Mesothelial cell of epicardium (in vitro differentiated cells): ENCODE measurements at regions not wholly inside any gene's neighbourhood (a gene's known extent, or its start where the extent isn't known, plus 50 kb on each side); places are given as distances from the start of the nearest gene placed in this dataset.

Experiments
- DNase-seq, 2 experiments: peaks; one replicate each; pipeline ENCODE4 v3.0.0; 2021; ENCODE audit warnings: low spot score in 2 of 2; ENCODE audit not compliant: unreplicated experiment in 2 of 2
- H3K27ac Mint-ChIP-seq: 2 replicates; pipeline ENCODE4 v1.8.0; 2021; ENCODE audit warnings: mixed read lengths
- H3K27me3 Mint-ChIP-seq: 2 replicates; pipeline ENCODE4 v1.8.0; 2021; ENCODE audit warnings: low read depth, mixed read lengths
- H3K36me3 Mint-ChIP-seq: 2 replicates; pipeline ENCODE4 v1.8.0; 2021; ENCODE audit warnings: mixed read lengths
- H3K4me1 Mint-ChIP-seq: 2 replicates; pipeline ENCODE4 v1.8.0; 2021; ENCODE audit warnings: mixed read lengths
- H3K4me3 Mint-ChIP-seq: 2 replicates; pipeline ENCODE4 v1.8.0; 2021; ENCODE audit warnings: mild to moderate bottlenecking, moderate library complexity, mixed read lengths
- H3K9me3 Mint-ChIP-seq: 2 replicates; pipeline ENCODE4 v1.8.0; 2021; ENCODE audit warnings: mixed read lengths
- CTCF ChIP-seq: fragments of 200-600 bp; sonication (generic); IDR thresholded peaks from one replicate; pipeline ENCODE4 v1.5.0; 2021; ENCODE audit warnings: antibody characterized with exemption; ENCODE audit not compliant: unreplicated experiment

GRCh38 chr6:66664112-66664511 is 957.1 kb upstream of the EYS start:
- H3K27ac Mint-ChIP-seq = no peak overlapping the region
- H3K36me3 Mint-ChIP-seq = no peaks in the 10 kb centered on the region
- no peak overlapping the region for H3K4me3 Mint-ChIP-seq
- no peak for TF ChIP-seq CTCF
- DNase-seq = no peak
- no peaks in the 10 kb centered on the region for H3K9me3 Mint-ChIP-seq
- H3K4me1 Mint-ChIP-seq = peaks cover 4% of the 10 kb centered on the region
- H3K27me3 Mint-ChIP-seq = no peaks in the 10 kb centered on the region

GRCh38 chr6:66662721-66663507 is 955.9 kb upstream of the EYS start:
- no peak overlapping the region for H3K27ac Mint-ChIP-seq
- H3K4me3 Mint-ChIP-seq = no peak overlapping the region
- TF ChIP-seq CTCF = no peak
- no peaks in the 10 kb centered on the region for H3K27me3 Mint-ChIP-seq
- no peaks in the 10 kb centered on the region for H3K36me3 Mint-ChIP-seq
- H3K4me1 Mint-ChIP-seq = peaks cover 4% of the 10 kb centered on the region
- no peak for DNase-seq
- no peaks in the 10 kb centered on the region for H3K9me3 Mint-ChIP-seq

DNA sequence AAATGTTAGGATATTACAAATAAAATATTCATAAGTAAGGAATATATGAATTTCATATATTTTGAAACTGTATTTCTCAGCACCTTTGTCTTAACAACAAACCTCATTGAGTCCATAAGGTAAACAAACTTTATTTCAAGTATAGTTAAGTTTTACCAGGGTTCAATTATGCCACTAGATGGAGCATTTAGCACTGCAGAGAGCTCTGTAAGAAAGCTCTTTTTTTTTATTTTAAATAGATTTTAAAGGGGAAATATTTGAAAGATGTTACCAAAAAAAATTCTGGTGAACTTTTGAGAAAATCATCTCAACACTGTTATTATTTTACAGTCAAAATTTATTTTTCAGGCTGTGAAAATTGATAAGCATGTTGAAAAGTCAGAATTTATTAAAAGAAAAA is 955.2 kb upstream of the EYS start:
- Mint-ChIP-seq H3K4me1 (peaks cover 4% of the 10 kb centered on the region), H3K4me3 (no peak overlapping the region), H3K27me3 (no peaks in the 10 kb centered on the region), H3K27ac (no peak overlapping the region), H3K9me3 (no peaks in the 10 kb centered on the region), H3K36me3 (no peaks in the 10 kb centered on the region)
- TF ChIP-seq CTCF = no peak
- DNase-seq = no peak

DNA sequence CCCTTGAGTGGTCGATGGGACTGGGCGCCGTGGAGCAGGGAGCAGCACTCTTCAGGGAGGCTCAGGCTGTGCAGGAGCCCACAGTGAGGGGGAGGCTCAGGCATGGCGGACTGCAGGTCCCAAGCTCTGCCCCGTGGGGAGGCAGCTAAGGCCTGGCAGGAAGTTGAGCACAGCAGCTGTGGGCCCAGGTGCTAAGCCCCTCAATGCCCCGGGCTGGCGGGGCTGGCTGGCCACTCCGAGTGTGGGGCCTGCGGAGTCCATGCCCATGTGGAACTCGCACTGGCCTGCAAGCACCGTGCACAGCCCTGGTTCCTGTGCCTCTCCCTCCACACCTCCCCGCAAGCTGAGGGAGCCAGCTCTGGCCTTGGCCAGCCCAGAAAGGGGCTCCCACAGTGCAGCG is 948.4 kb upstream of the EYS start:
- Mint-ChIP-seq H3K27ac (no peak overlapping the region), H3K36me3 (no peaks in the 10 kb centered on the region), H3K4me1 (no peaks in the 10 kb centered on the region), H3K4me3 (no peak overlapping the region), H3K27me3 (peaks cover 3% of the 10 kb centered on the region), H3K9me3 (peaks cover 29% of the 10 kb centered on the region)
- DNase-seq = no peak
- TF ChIP-seq CTCF = no peak

DNA sequence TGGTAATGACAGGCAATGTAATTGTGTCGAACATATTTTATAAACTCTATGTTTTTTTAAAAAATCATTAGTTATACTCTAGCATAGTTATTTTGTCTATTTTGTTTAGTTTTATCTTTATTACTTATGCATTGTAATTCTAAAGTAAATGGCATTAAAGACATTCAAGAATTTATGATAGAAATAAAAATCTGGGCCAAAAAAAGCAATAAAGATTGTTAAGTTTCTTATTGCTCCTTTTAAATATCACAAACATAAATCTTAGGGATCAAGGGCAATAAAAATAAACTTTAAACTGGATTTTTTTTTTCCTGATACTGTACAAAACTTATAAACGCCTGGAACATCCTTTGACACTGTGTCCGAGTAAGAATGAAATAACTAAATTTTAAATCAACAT is 931.5 kb upstream of the EYS start:
- H3K27ac Mint-ChIP-seq = no peak overlapping the region
- no peaks in the 10 kb centered on the region for H3K4me1 Mint-ChIP-seq
- no peaks in the 10 kb centered on the region for H3K27me3 Mint-ChIP-seq
- TF ChIP-seq CTCF = no peak
- H3K36me3 Mint-ChIP-seq = no peaks in the 10 kb centered on the region
- no peak for DNase-seq
- H3K9me3 Mint-ChIP-seq = peaks cover 8% of the 10 kb centered on the region
- no peak overlapping the region for H3K4me3 Mint-ChIP-seq
